ENCODE measurements at regions not wholly inside any gene's neighbourhood (a gene's known extent, or its start where the extent isn't known, plus 50 kb on each side); places are given as distances from the start of the nearest gene placed in this dataset.

- H3K4me3 ChIP-seq (ENCODE audit: low read depth, low read length), result no peak overlapping the region
- in situ Hi-C loops (cut with HindIII; ENCODE audit: low sequenced_read_pairs), result no loop called here
- DNase-seq (ENCODE audit: low read depth), result no peak
- no peak for TF ChIP-seq CTCF (IDR thresholded peaks at IDR 0.05; ENCODE audit: low read depth, low read length, missing control alignments)
Measured at GRCh38 chr10:78224602-78225001, 190.9 kb downstream of the RPS24 start.

- TF ChIP-seq CTCF (IDR thresholded peaks at IDR 0.05; ENCODE audit: low read depth, low read length, missing control alignments), result no peak
- DNase-seq (ENCODE audit: low read depth), result no peak
- in situ Hi-C loops (cut with HindIII; ENCODE audit: low sequenced_read_pairs), result no loop called here
- no peak overlapping the region for H3K4me3 ChIP-seq (ENCODE audit: low read depth, low read length)
Measured at GRCh38 chr10:78225594-78225993, 191.9 kb downstream of the RPS24 start.

- TF ChIP-seq CTCF (IDR thresholded peaks at IDR 0.05; ENCODE audit: low read depth, low read length, missing control alignments), result no peak
- in situ Hi-C loops (cut with HindIII; ENCODE audit: low sequenced_read_pairs), result no loop called here
- no peak overlapping the region for H3K4me3 ChIP-seq (ENCODE audit: low read depth, low read length)
Measured at GRCh38 chr10:78229489-78229888, 195.8 kb downstream of the RPS24 start.

GRCh38 chr10:78229950-78230675, 196.4 kb downstream of the RPS24 start:
- no peak for TF ChIP-seq CTCF (IDR thresholded peaks at IDR 0.05; ENCODE audit: low read depth, low read length, missing control alignments)
- in situ Hi-C loops (cut with HindIII; ENCODE audit: low sequenced_read_pairs), result no loop called here
- H3K4me3 ChIP-seq (ENCODE audit: low read depth, low read length), result no peak overlapping the region
- no peak for DNase-seq (ENCODE audit: low read depth)

More at GRCh38 chr10:78229489-78229888, 195.8 kb downstream of the RPS24 start:
- DNase-seq (ENCODE audit: low read depth), result no peak

GRCh38 chr10:78231327-78231726, 197.7 kb downstream of the RPS24 start:
- in situ Hi-C loops (cut with HindIII; ENCODE audit: low sequenced_read_pairs), result no loop called here
- H3K4me3 ChIP-seq (ENCODE audit: low read depth, low read length), result no peak overlapping the region
- TF ChIP-seq CTCF (IDR thresholded peaks at IDR 0.05; ENCODE audit: low read depth, low read length, missing control alignments), result no peak
- no peak for DNase-seq (ENCODE audit: low read depth)

- in situ Hi-C loops (cut with HindIII; ENCODE audit: low sequenced_read_pairs), result no loop called here
- peak; percentile 13 for TF ChIP-seq CTCF (IDR thresholded peaks at IDR 0.05; ENCODE audit: low read depth, low read length, missing control alignments)
- no peak for DNase-seq (ENCODE audit: low read depth)
Measured at GRCh38 chr10:78231939-78232338, 198.3 kb downstream of the RPS24 start.

More at GRCh38 chr10:78231939-78232338, 198.3 kb downstream of the RPS24 start:
- no peak overlapping the region for H3K4me3 ChIP-seq (ENCODE audit: low read depth, low read length)
